Neural progenitor cell (in vitro differentiated cells): ENCODE measurements at regions not wholly inside any gene's neighbourhood (a gene's known extent, or its start where the extent isn't known, plus 50 kb on each side); places are given as distances from the start of the nearest gene placed in this dataset.

Experiments used
- DNase-seq: peaks from one replicate; pipeline ENCODE4 v3.0.0-alpha.2; 2016; ENCODE audit warnings: low spot score
- H2AFZ ChIP-seq: fragments of 200-600 bp; sonication (generic); replicated peaks from 2 replicates; pipeline ENCODE4 v1.6.1; 2016; ENCODE audit warnings: antibody characterized with exemption
- H3F3A ChIP-seq: fragments of 200-600 bp; sonication (generic); 2 replicates; pipeline ENCODE4 v1.6.1; 2016; ENCODE audit warnings: antibody characterized with exemption, low read depth
- H3K27ac ChIP-seq: fragments of 200-600 bp; sonication (generic); 2 replicates; pipeline ENCODE4 v1.5.1; 2016; ENCODE audit warnings: mild to moderate bottlenecking
- H3K27me3 ChIP-seq: fragments of 200-600 bp; sonication (generic); 2 replicates; pipeline ENCODE4 v1.6.1; 2016; ENCODE audit warnings: mild to moderate bottlenecking, moderate library complexity
- H3K36me3 ChIP-seq: fragments of 200-600 bp; sonication (generic); 2 replicates; pipeline ENCODE4 v1.5.1; 2016
- H3K4me1 ChIP-seq: fragments of 200-600 bp; sonication (generic); 2 replicates; pipeline ENCODE4 v1.6.1; 2016; ENCODE audit warnings: mixed run types
- H3K4me2 ChIP-seq: fragments of 200-600 bp; sonication (generic); 2 replicates; pipeline ENCODE4 v1.6.1; 2016
- H3K4me3 ChIP-seq: fragments of 200-600 bp; sonication (generic); 2 replicates; pipeline ENCODE4 v1.5.1; 2016
- H3K79me2 ChIP-seq: fragments of 200-600 bp; sonication (generic); 2 replicates; pipeline ENCODE4 v1.6.1; 2016; ENCODE audit warnings: low read depth
- H3K9ac ChIP-seq: fragments of 200-600 bp; sonication (generic); 2 replicates; pipeline ENCODE4 v1.6.1; 2016
- H3K9me3 ChIP-seq: fragments of 200-600 bp; sonication (generic); 2 replicates; pipeline ENCODE4 v1.5.1; 2016; ENCODE audit warnings: low read depth
- H4K20me1 ChIP-seq: fragments of 200-600 bp; sonication (generic); 2 replicates; pipeline ENCODE4 v1.6.1; 2016; ENCODE audit warnings: low read depth
- H3K27ac Mint-ChIP-seq: 3 replicates; pipeline ENCODE4 v1.8.0; 2021; ENCODE audit warnings: mixed read lengths
- H3K27me3 Mint-ChIP-seq: 2 replicates; pipeline ENCODE4 v1.8.0; 2022; ENCODE audit warnings: low read depth, mild to moderate bottlenecking, inconsistent platforms, moderate library complexity, mixed read lengths; ENCODE audit not compliant: insufficient read depth
- H3K36me3 Mint-ChIP-seq: 3 replicates; pipeline ENCODE4 v1.8.0; 2021; ENCODE audit warnings: mixed read lengths
- H3K4me1 Mint-ChIP-seq: 3 replicates; pipeline ENCODE4 v1.8.0; 2021; ENCODE audit warnings: mixed read lengths
- H3K4me3 Mint-ChIP-seq: 3 replicates; pipeline ENCODE4 v1.8.0; 2021; ENCODE audit warnings: mild to moderate bottlenecking, moderate library complexity, mixed read lengths
- H3K9me3 Mint-ChIP-seq: 3 replicates; pipeline ENCODE4 v1.8.0; 2020; ENCODE audit warnings: mixed read lengths
- EZH2 ChIP-seq: fragments of 200-600 bp; sonication (generic); IDR thresholded peaks from 2 replicates; pipeline ENCODE4 v1.6.1; 2017; ENCODE audit warnings: antibody characterized with exemption, mild to moderate bottlenecking, moderate library complexity
- EZH2phosphoT487 ChIP-seq: fragments of 200-600 bp; sonication (generic); IDR thresholded peaks from 2 replicates; pipeline ENCODE4 v1.6.1; 2017; ENCODE audit warnings: antibody characterized with exemption
- TF ChIP-seq, protein P1 (sequence below): fragments of 200-600 bp; sonication (generic); IDR thresholded peaks from 2 replicates; pipeline ENCODE4 v1.5.1; 2017; ENCODE audit warnings: antibody characterized with exemption, mild to moderate bottlenecking

DNA sequence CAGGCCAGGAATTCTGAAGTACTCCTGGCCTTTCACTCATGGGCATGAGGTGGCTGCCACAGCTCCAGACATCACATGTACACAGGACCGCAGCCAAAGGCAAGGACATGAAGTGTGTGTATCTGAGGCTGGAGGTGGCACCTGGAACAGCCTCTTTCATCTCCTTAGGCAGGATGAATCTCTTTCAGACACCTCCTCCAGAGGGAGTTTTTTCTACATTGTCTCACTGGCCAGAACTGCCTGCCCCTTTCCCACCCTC, 142.8 kb downstream of the BARX1 start:
- no peak for DNase-seq

DNA sequence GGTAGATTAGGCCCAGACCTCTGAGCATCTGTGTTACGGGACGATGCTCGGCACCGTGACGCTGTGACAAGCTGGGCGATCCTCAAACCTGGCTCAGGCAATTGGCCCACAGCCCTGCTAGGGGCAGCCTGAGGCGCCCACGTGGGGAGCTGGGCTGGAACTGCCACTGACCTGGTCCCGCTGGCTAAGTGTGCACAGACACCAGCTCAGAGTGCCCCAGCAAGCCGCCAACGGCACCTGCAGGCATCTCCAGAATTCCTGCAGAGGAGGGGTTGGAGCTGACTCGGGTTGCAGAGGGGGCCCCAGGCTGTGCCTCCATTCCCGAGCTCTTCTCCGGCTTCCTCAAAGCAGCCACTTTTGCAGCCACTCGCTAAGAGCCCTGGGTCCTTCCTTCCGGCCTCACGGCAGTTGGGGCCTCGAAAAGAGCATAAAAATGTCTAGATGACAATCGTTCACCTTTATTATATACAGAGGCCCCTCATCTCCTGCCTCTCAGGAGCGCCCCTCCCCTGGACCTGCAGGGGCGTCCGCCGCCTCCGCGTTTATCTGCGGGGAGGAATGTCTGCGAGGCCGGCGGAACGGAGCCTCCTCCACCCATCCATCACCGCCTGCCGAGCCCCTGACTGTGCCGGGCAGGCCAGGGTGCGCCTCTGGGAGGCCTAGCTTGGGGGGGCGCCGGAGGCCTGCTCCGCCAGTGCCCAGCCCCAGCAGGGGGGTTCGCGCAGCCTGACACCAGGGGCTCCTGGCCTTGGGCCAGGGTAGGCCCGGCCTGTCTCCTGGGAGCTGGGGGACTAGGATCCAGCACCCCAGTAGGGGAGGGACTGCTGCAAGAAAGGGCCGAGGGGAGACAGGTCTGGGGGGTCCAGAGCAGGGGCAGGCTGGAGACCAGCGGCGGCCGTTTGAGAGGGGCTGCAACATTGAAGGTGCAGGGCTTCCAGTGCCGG, 144.9 kb downstream of the BARX1 start:
- H3F3A ChIP-seq: peaks cover 23% of the 10 kb centered on the region
- no peak overlapping the region for H3K4me3 ChIP-seq
- peaks cover 11% of the 10 kb centered on the region for H3K27me3 Mint-ChIP-seq
- peaks cover 22% of the 10 kb centered on the region for H3K4me1 Mint-ChIP-seq
- H2AFZ ChIP-seq: peak overlapping the region; percentile 76
- H3K4me1 ChIP-seq: peaks cover 40% of the 10 kb centered on the region
- no peaks in the 10 kb centered on the region for H3K36me3 Mint-ChIP-seq
- H3K36me3 ChIP-seq: no peaks in the 10 kb centered on the region
- DNase-seq: peak; percentile 42
- H3K4me3 Mint-ChIP-seq: no peak overlapping the region
- no peak overlapping the region for H3K27ac Mint-ChIP-seq
- no peak overlapping the region for H3K4me2 ChIP-seq
- TF ChIP-seq EZH2phosphoT487 (no peak), EZH2 (no peak)
- TF ChIP-seq, protein P1, sequence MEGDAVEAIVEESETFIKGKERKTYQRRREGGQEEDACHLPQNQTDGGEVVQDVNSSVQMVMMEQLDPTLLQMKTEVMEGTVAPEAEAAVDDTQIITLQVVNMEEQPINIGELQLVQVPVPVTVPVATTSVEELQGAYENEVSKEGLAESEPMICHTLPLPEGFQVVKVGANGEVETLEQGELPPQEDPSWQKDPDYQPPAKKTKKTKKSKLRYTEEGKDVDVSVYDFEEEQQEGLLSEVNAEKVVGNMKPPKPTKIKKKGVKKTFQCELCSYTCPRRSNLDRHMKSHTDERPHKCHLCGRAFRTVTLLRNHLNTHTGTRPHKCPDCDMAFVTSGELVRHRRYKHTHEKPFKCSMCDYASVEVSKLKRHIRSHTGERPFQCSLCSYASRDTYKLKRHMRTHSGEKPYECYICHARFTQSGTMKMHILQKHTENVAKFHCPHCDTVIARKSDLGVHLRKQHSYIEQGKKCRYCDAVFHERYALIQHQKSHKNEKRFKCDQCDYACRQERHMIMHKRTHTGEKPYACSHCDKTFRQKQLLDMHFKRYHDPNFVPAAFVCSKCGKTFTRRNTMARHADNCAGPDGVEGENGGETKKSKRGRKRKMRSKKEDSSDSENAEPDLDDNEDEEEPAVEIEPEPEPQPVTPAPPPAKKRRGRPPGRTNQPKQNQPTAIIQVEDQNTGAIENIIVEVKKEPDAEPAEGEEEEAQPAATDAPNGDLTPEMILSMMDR: no peak
- no peak overlapping the region for H3K9ac ChIP-seq
- H3K27ac ChIP-seq: no peak overlapping the region
- no peaks in the 10 kb centered on the region for H3K27me3 ChIP-seq
- H3K9me3 Mint-ChIP-seq: peaks cover 4% of the 10 kb centered on the region
- no peaks in the 10 kb centered on the region for H3K79me2 ChIP-seq
- H3K9me3 ChIP-seq: no peaks in the 10 kb centered on the region
- H4K20me1 ChIP-seq: no peaks in the 10 kb centered on the region

More for the DNA sequence above, 142.8 kb downstream of the BARX1 start:
- Histone ChIP-seq H3K9ac (no peak overlapping the region), H3K4me1 (peaks cover 42% of the 10 kb centered on the region), H3K79me2 (no peaks in the 10 kb centered on the region), H3K9me3 (no peaks in the 10 kb centered on the region), H3F3A (peaks cover 23% of the 10 kb centered on the region), H3K4me3 (no peak overlapping the region), H3K27ac (no peak overlapping the region), H3K36me3 (no peaks in the 10 kb centered on the region), H2AFZ (no peak overlapping the region), H4K20me1 (no peaks in the 10 kb centered on the region), H3K4me2 (no peak overlapping the region), H3K27me3 (peaks cover 3% of the 10 kb centered on the region)
- TF ChIP-seq, protein P1: no peak
- Mint-ChIP-seq H3K9me3 (no peaks in the 10 kb centered on the region), H3K27ac (no peak overlapping the region), H3K27me3 (peaks cover 11% of the 10 kb centered on the region), H3K4me3 (no peak overlapping the region), H3K36me3 (no peaks in the 10 kb centered on the region), H3K4me1 (peaks cover 26% of the 10 kb centered on the region)

DNA sequence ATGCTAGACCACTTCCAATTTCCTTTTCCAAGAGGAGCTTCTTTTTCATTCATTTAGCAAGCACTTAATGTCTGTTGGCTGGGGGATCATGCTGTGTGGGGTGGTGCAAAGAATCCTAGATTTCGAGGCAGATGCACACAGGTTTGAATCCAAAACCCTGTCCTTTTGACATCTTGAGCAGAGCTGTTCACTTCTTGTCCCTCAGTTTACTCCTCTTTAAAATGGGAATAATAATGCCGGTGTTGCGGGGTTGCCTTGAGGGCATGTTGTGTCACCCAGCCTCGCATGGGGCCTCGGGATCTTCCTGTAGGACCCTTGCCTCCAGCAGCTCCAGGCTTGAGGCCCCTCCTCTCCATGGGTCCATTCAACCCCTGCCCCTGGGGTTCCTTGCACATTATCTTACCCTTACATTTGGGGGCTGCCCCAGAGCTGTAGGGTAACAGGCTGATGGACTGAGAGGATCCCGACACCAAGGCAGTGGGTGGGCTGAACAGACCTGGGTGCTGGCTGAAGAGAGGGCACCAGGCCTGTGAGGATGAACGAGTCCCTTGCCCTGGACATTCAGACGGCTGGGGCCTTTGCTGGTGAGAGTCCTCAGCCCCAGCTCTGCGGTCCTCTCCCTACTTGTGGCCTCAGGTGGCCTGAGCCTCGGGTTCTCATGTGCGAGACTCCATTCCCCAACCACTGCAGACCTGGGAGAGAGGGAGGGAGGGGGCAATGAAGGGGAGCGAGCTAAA, 145.8 kb downstream of the BARX1 start:
- Histone ChIP-seq H3K4me3 (no peak overlapping the region), H2AFZ (no peak overlapping the region), H3K27me3 (no peaks in the 10 kb centered on the region), H3K9me3 (no peaks in the 10 kb centered on the region), H3K79me2 (no peaks in the 10 kb centered on the region), H3K4me2 (no peak overlapping the region), H3F3A (peaks cover 13% of the 10 kb centered on the region), H3K9ac (no peak overlapping the region), H3K27ac (no peak overlapping the region), H3K4me1 (peaks cover 31% of the 10 kb centered on the region), H4K20me1 (no peaks in the 10 kb centered on the region), H3K36me3 (no peaks in the 10 kb centered on the region)
- H3K36me3 Mint-ChIP-seq: no peaks in the 10 kb centered on the region
- no peak overlapping the region for H3K4me3 Mint-ChIP-seq
- no peak overlapping the region for H3K27ac Mint-ChIP-seq
- peaks cover 6% of the 10 kb centered on the region for H3K27me3 Mint-ChIP-seq
- no peak for TF ChIP-seq EZH2
- TF ChIP-seq, protein P1: no peak
- no peak for TF ChIP-seq EZH2phosphoT487
- peaks cover 16% of the 10 kb centered on the region for H3K4me1 Mint-ChIP-seq
- H3K9me3 Mint-ChIP-seq: peaks cover 9% of the 10 kb centered on the region
- no peak for DNase-seq
